Neural progenitor cell (in vitro differentiated cells): ENCODE measurements at regions not wholly inside any gene's neighbourhood (a gene's known extent, or its start where the extent isn't known, plus 50 kb on each side); places are given as distances from the start of the nearest gene placed in this dataset.

Experiments
- CTCF ChIP-seq: fragments of 200-600 bp; sonication (generic); IDR thresholded peaks from 2 replicates; pipeline ENCODE4 v1.5.1; 2017; ENCODE audit warnings: antibody characterized with exemption, mild to moderate bottlenecking
- EZH2phosphoT487 ChIP-seq: fragments of 200-600 bp; sonication (generic); IDR thresholded peaks from 2 replicates; pipeline ENCODE4 v1.6.1; 2017; ENCODE audit warnings: antibody characterized with exemption

GRCh38 chr2:39535636-39536185 lies 98.6 kb upstream of the MAP4K3 start:
- TF ChIP-seq CTCF (no peak), EZH2phosphoT487 (no peak)
